Left colon (tissue), 2 donors: ENCODE measurements at regions not wholly inside any gene's neighbourhood (a gene's known extent, or its start where the extent isn't known, plus 50 kb on each side); places are given as distances from the start of the nearest gene placed in this dataset.
A peak's percentile ranks its signal among the peaks of the same experiment; 100 is the strongest.
"Not testable (repeated sequence)": the region's sequence is repeated elsewhere in the genome, so short reads cannot be mapped to it uniquely, and the experiment has no call there.

Experiments
- ATAC-seq: fragments of 200-7000 bp; cut with Tn5 transposase; one replicate; pipeline ENCODE4 v1.9.1; 2020; ENCODE audit warnings: mild to moderate bottlenecking, moderate library complexity
- DNase-seq, 2 donors: peaks; one replicate each; pipeline ENCODE4 v3.0.0-alpha.2; 2020
- intact Hi-C, 2 donors: fragments of 100-400 bp; cut with DNase I in 1 of 2; cut with micrococcal nuclease in 1 of 2; formaldehyde crosslinking; loops; one replicate each; pipeline versions ENCODE4 v1.11.2 to v1.14.0; 2022; cut with DNase I, micrococcal nuclease
- donor health status: DM: no; HTN: no; CAD: no.
- donor health status: DM: yes; HTN: yes; CAD: no.

DNA sequence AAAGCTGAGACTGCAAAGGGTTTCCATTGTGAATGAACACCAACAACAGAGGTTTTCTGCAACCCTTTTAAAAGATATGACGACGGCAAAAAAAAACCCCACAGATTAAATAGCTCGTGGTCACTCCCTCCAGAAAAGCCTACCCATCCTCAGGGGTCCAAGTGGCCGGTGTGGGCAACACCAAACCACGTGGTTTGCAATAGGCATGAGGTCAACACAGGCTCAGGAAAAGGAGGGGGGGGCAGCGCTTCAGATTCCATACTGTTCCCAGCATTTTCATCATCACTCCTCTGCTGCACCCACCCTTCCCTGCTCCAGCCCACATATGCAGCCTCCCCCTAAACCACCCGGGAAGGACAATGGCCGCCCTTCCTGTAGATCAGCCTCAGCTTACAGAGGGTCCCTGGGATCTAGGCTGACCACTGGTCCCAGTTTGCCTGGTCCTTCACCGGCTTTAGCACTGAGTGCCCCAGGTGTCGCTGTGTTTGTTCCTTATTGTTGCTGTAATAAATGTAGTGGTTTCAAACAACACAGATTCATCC, 122.8 kb upstream of the PHACTR3 start:
- intact Hi-C loops = no loop called here
- ATAC-seq (no peak), DNase-seq (no peak)

DNA sequence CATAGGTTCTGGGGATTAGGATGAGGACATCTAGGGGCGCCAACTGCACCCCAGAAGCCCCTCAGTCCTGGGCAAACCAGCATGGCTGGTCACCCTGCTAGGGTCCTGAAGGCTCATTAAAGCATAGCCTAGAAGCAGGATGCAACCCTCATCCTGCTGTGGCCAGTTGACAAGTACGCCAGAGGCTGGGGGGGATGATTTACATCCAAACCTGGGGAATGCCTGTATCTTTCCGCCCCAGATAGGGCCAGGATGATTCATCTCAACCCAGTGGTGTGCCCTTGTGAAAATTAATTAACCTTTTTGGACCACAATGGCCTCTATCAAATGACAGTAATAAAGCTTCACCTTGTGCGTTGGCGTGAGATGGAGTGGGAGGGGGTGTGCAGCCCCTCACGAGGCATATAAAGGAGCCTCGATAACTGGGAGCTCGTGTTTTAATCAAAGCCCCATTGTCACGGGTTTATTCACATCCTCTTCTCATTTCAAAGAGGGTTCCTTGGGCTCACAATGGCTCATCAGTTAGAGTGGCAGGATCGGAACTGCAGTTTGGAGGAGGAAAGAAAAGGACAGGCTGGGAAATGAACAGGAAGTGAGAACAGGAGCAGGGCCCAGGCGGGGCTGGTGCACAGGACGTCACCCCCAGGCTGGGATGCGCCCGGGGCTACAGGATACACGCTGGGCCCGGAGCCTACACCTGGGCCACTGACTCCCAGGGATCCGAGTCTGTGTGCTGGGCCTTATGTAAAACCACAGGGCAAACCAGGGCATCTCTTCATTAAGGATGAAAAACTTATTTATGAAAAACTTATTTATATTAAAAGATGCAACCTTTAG, 121.8 kb upstream of the PHACTR3 start:
- ATAC-seq (no peak), DNase-seq (no peak)
- intact Hi-C loops = no loop called here

GRCh38 chr20:59483481-59483880, 120.9 kb upstream of the PHACTR3 start:
- DNase-seq = no peak
- intact Hi-C loops = no loop called here
- ATAC-seq = no peak

DNA sequence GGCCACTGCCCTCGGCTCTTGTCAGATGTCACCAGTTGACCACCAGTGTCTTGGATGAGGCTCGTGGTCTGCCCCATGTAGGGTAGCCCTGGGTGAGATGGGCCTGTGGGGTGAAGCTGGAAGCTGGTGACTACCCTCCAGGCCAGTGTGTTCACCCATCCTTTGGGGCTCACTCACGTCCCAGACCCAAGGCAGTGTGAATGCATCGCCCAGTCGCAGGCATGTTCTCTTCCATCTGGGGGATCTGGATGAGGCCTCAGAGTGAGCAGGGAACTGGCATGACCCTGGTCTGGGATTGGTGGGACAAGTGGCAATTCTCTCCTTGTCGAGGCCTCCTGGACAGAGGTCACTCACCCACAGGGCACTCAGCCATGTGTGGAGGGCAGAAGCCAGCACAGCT, 120.1 kb upstream of the PHACTR3 start:
- intact Hi-C loops = no loop called here
- no peak for DNase-seq
- ATAC-seq = no peak

- DNase-seq = no peak
- intact Hi-C loops = no loop called here
- no peak for ATAC-seq
Observed at GRCh38 chr20:59485576-59486454, 118.5 kb upstream of the PHACTR3 start.

GRCh38 chr20:59488459-59488858, 115.9 kb upstream of the PHACTR3 start:
- ATAC-seq, DNase-seq, intact Hi-C loops: not testable (repeated sequence)

- ATAC-seq, intact Hi-C loops, DNase-seq: not testable (repeated sequence)
Observed at GRCh38 chr20:59490196-59491004, 113.9 kb upstream of the PHACTR3 start.

GRCh38 chr20:59491884-59492283, 112.5 kb upstream of the PHACTR3 start:
- ATAC-seq (no peak), DNase-seq (no peak)
- intact Hi-C loops = no loop called here

- intact Hi-C loops = no loop called here
Observed at GRCh38 chr20:59493926-59494325, 110.4 kb upstream of the PHACTR3 start.

DNA sequence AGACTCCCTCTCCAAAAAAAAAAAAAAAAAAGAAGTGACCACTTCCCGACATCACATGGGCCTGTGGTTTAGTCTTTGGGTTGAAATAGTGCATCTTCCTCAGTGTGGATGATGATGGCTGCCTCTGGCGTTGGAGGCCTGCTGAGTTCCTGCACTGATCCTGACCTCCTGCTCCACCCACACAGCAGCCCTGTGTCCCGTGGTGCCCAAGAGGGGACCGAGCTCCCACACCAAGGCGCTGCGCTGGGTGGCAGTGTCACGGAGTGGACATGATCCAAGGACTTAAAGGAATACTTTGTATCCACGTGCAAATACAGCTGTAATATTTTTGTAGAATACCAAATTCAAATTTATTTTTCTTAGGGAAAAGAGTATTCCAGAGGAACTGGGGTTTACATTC, 109.2 kb upstream of the PHACTR3 start:
- intact Hi-C loops = no loop called here
- no peak for DNase-seq
- no peak for ATAC-seq

More at GRCh38 chr20:59493926-59494325, 110.4 kb upstream of the PHACTR3 start:
- ATAC-seq (no peak), DNase-seq (no peak)

GRCh38 chr20:59495894-59496510, 108.3 kb upstream of the PHACTR3 start:
- DNase-seq = peak; percentile 35 to 76
- intact Hi-C loops = no loop called here
- ATAC-seq = peak; percentile 62

DNA sequence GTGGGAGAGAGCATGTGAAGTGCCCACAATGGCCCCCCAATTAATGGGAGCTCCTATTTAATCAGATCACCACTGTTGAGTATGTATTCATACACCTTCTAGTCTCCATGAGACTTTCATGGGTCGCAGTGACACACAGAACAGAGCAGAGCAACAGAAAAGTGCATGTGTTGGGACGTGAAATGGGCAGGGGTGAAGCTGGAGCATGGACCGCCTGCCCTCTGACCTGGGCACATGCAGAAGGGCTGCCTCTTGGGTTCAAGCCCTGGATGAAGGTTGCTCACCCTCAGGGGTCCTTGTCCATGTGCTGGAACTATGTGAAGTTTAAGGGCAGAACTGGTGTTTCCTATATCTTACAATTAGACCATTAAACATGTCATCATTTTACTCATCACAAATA, 106.0 kb upstream of the PHACTR3 start:
- no peak for ATAC-seq
- intact Hi-C loops = no loop called here
- no peak for DNase-seq

- intact Hi-C loops = no loop called here
- no peak for ATAC-seq
- no peak for DNase-seq
Observed at GRCh38 chr20:59499863-59500262, 104.5 kb upstream of the PHACTR3 start.

- no peak for DNase-seq
Observed at GRCh38 chr20:59508729-59509128, 95.6 kb upstream of the PHACTR3 start.

GRCh38 chr20:59512651-59513050, 91.7 kb upstream of the PHACTR3 start:
- ATAC-seq (no peak), DNase-seq (no peak)
- intact Hi-C loops = no loop called here

More at GRCh38 chr20:59508729-59509128, 95.6 kb upstream of the PHACTR3 start:
- intact Hi-C loops = no loop called here
- ATAC-seq = no peak

GRCh38 chr20:59514554-59514953, 89.8 kb upstream of the PHACTR3 start:
- DNase-seq (no peak), ATAC-seq (no peak)
- intact Hi-C loops = no loop called here

GRCh38 chr20:59515013-59515905, 89.1 kb upstream of the PHACTR3 start:
- ATAC-seq (peak; percentile 91), DNase-seq (peak; percentile 41 to 77)
- intact Hi-C loops = no loop called here

GRCh38 chr20:59515906-59516209, 88.5 kb upstream of the PHACTR3 start:
- DNase-seq (no peak), ATAC-seq (no peak)
- intact Hi-C loops = no loop called here
